ENCODE measurements at regions not wholly inside any gene's neighbourhood (a gene's known extent, or its start where the extent isn't known, plus 50 kb on each side); places are given as distances from the start of the nearest gene placed in this dataset.
"Not testable (repeated sequence)": the region's sequence is repeated elsewhere in the genome, so short reads cannot be mapped to it uniquely, and the experiment has no call there.

DNA sequence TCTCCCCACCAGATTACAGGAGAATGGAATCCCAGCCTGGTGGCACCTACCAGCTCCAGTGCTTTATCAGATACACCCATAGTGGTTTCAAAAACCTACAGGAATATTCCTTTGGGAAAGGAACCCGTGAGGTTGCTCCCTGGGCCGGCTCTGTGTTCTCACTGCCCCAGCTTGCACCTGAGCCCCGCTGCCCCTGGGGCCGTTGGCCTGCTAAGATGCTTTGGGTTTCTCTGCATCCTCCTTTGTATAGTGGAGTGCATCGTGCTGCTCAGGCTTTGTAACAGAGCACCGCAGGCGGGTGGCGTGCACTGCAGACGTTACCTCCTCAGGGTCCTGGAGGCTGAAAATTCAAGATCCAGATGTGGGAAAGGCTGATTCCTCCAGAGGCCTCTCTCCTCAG is 414.1 kb downstream of the BRD1 start:
- no peak for DNase-seq (ENCODE audit: low spot score)

DNA sequence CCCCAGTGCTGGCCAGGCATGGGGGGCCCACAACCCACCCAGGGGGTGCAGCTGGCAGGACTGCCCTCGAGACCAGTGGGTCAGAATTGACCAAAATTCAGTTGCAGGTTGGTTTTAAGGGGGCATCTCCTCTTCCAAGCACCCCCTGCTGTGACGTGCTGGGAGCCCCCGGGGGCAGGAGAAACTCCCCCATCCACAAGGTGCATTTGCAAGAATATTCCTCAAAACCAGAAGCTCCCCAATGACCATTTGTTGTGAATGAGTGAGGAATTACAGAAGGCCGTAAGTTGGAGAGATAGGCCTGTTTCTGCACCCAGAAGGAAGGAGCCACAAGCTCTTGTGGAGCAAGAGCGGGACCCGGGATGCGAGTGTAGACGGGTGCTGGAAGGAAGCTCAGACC is 414.5 kb downstream of the BRD1 start:
- no peak for DNase-seq (ENCODE audit: low spot score)

GRCh38 chr22:49412236-49412635 is 415.4 kb downstream of the BRD1 start:
- no peak for DNase-seq (ENCODE audit: low spot score)

DNA sequence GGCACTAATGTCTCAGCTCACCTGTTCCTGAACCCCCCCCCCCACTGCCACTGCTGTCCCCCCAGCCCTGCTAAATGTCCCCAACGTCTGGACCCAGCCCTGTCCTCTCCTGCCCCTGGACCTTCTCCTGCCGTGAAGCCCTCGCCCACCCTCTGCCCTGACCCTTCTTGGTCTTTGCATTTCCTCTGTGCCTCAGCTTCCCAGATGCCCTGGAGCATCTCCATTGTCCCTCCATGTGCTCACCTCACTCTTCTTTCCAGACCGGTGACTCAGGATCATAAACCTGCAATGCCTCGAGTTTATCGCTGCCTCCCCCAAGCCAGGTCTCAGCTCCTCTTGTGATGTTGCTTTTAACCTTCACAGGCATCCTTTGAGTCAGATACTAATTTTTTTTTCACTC is 416.4 kb downstream of the BRD1 start:
- DNase-seq (ENCODE audit: low spot score): no peak

GRCh38 chr22:49408102-49408836 is 419.4 kb downstream of the BRD1 start:
- DNase-seq (ENCODE audit: low spot score): no peak

- no peak for DNase-seq (ENCODE audit: low spot score)
Measured at GRCh38 chr22:49406879-49407587, 420.6 kb downstream of the BRD1 start.

- no peak for DNase-seq (ENCODE audit: low spot score)
Measured at GRCh38 chr22:49406047-49406650, 421.5 kb downstream of the BRD1 start.

DNA sequence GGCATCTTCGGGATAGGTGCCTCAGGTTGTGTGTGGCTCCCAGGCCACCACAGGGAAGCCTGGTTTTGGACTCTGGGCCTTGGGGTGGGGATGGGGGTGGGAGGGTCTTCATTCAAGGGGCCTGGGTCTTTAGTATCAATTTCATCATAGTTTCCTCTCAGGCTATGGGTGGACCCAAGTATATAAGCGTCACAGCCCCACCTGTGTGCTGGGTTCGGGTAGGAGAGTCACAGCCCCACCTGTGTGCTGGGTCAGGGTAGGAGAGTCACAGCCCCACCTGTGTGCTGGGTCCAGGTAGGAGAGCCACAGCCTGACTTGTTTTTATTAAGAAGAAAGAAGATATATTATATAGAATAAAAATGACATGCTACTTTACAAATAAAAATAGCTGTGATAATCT is 422.1 kb downstream of the BRD1 start:
- no peak for DNase-seq (ENCODE audit: low spot score)

DNA sequence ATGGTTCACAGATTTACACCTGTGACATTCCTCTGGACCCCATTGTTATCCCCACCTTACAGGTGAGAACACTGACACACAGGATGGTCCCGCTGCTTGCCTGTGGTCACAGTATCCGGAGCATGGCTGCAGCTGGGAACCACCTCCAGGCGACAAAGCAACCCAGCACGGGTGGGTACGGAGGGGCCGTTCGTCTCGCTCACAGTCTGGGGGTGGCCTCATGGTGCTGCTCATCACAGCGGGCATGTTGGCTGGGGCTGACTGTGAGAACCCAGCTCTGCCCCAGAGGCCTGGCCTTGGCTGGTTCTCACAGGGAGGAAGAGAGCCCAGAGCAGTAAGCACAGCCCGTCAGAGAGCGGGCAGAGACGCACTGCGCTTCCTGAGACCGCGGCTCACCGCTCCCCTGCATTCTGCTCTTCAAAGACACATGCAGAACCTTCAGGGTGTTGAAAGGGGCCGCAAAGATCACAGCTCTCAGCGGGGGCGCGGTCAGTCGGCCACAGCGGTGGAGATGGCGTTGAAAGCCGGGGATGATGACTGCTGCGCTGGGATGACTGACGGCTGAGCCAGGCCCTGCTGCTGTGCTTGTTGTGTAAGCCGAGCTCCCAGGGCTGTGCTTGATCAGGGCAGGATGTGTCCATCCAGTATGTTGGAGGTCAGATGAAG is 423.0 kb downstream of the BRD1 start:
- no peak for DNase-seq (ENCODE audit: low spot score)

DNA sequence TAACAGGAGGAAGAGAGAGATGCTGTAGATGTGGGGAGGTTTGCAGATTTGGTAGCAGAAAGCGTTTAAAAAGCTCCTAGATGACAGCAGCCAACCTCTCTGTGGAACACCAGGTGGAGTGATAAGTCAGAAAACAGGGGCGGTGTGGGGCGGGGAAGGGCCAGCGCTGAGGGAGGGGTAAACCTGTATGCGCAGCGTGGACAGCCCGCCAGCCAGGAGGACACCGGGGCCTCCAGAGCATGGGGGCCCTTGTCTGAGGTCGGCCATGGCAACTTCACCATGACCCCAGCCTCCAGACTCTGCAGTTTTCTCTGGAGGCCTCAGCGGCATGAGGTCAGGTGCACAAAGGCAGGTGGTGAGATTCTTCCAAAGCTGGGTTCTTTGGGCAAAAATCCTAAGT is 423.7 kb downstream of the BRD1 start:
- DNase-seq (ENCODE audit: low spot score): no peak

DNA sequence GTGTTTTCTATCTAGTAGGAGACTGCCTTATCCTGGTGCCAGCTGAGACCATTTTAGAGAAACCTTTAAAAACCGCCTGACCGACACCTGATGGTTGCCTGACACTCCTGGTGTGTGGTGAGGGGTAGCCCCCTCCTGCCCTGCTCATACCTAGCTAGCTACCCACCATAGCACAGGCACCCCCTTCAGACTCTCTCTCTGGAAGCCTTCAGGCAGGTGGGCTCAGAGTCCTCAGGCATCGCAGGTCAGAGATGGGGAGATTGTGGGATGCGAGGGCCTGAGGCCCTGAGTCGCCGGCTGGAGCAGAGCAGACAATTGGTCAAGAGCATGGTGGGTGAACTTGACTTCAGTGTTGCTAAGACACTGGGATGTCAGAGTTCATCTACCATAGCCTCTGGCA is 424.6 kb downstream of the BRD1 start:
- DNase-seq (ENCODE audit: low spot score): no peak

- no peak for DNase-seq (ENCODE audit: low spot score)
Measured at GRCh38 chr22:49402169-49402568, 425.5 kb downstream of the BRD1 start.

DNA sequence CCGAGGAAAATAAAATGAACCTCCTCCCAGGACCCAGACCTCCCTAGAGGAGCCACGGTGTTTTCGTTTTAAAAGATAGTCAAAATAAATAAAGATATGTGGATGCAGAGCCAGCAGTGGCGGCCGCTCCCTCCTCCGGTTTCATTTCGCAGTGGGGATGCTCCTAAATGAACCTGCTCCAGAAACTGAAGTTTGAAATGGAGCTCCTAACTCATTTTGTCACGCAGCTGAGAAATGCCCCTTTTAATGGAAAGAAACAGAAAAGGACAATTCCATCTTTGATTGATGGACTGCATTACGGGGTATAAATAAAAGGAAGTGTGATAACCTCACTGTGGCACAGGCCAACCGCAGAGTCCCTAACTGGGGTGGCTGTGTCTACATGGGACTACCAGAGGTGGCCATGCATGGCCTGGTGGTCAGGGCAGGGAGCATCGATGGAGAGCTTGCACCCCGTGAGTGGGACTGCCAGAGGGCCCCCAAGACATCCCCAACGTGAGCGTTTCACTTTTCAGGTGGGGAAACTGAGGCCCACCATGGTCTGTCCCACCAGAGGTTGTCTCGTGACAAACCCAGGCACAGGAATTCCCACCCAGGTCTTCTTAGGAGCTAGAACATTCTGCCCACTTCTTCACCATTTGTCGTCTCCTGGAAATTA is 426.6 kb downstream of the BRD1 start:
- DNase-seq (ENCODE audit: low spot score): no peak

GRCh38 chr22:49400136-49400940 is 427.3 kb downstream of the BRD1 start:
- DNase-seq (ENCODE audit: low spot score): no peak

- no peak for DNase-seq (ENCODE audit: low spot score)
Measured at GRCh38 chr22:49398646-49399045, 429.0 kb downstream of the BRD1 start.

DNA sequence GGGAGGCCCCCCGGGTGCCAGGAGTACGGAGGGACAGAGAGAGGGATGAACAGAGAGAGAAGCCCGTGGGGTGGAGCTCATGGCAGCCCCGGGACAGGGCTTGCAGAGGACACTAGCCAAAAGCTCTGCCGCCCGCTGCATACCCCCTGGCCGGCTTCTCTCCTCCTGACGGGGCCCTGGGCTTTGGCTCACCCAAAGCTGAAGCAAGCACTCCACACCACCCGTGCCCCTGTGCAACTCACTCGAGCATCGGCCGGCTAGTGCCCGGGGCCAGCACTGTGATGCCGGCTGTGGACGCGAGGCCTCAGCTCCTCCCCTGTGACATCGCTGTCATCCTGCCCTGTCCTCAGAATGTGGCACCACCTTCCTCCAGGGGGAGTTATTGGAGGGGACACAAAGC is 429.6 kb downstream of the BRD1 start:
- no peak for DNase-seq (ENCODE audit: low spot score)

GRCh38 chr22:49396817-49397216 is 430.9 kb downstream of the BRD1 start:
- no peak for DNase-seq (ENCODE audit: low spot score)

DNA sequence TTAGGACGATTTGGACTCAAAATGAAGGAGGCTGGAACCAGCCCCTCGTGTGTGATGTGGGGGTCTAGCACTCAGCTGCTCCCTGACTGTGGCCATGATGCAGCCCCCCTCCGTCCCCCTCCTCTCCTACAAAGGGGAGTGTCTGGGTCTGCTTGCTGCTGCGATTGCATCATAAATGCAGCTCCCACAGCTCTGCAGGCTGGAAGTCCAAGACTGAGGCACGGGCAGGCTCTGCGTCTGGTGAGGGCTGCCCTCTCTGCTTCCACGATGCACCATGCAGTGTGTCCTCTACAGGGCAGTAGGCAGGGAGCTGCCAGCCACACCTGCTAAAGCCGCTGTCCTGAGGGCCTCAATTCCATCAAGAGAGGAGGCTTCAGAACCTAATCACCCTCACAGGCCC is 432.1 kb downstream of the BRD1 start:
- DNase-seq (ENCODE audit: low spot score): no peak

DNA sequence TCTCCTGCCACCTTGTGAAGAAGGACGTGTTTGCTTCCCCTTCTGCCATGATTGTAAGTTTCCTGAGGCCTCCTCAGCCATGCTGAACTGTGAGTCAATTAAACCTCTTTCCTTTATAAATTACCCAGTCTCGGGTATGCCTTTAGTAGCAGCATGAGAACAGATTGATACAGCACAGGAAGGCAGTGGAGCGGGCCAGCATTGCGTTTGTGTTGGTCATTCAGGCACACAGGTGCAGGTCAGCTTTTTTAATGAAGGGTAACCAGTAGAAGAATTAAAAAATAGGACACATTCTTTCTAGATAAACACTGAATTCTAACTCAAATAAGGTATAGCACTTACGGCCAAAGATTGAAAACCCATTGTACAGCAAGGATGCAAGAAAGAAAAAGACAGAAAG is 432.6 kb downstream of the BRD1 start:
- not testable (repeated sequence) for DNase-seq (ENCODE audit: low spot score)

- DNase-seq (ENCODE audit: low spot score): no peak
Measured at GRCh38 chr22:49394116-49394785, 433.4 kb downstream of the BRD1 start.

- DNase-seq (ENCODE audit: low spot score): no peak
Measured at GRCh38 chr22:49393526-49393925, 434.1 kb downstream of the BRD1 start.

All from AG08396 (cell line).